Breast epithelium (tissue), 4 donors: ENCODE measurements at regions not wholly inside any gene's neighbourhood (a gene's known extent, or its start where the extent isn't known, plus 50 kb on each side); places are given as distances from the start of the nearest gene placed in this dataset.

ENCODE experiments used
- DNase-seq, 2 donors: peaks; one replicate each; pipeline ENCODE4 v3.0.0-alpha.2; 2019; ENCODE audit warnings: low spot score in 2 of 2
- H3K27ac ChIP-seq, 2 donors: fragments of 200-600 bp; sonication (generic) in 1 of 2; one replicate each; pipeline ENCODE4 v1.5.1; 2016 to 2019; ENCODE audit warnings: mild to moderate bottlenecking in 1 of 2
- H3K27me3 ChIP-seq, 2 donors: fragments of 200-600 bp; sonication (generic) in 1 of 2; one replicate each; pipeline versions ENCODE4 v1.5.1 to v1.6.0; 2017 to 2019; ENCODE audit warnings: control low read depth in 1 of 2, mild to moderate bottlenecking in 1 of 2
- H3K36me3 ChIP-seq: fragments of 200-600 bp; one replicate; pipeline ENCODE4 v1.5.1; 2019
- H3K4me1 ChIP-seq, 2 donors: fragments of 200-600 bp; sonication (generic); one replicate each; pipeline ENCODE4 v1.5.1; 2016 to 2019; ENCODE audit warnings: control low read depth in 1 of 2
- H3K4me3 ChIP-seq, 3 donors: fragments of 200-600 bp; sonication (generic); 1 replicate in 2 of 3; 2 replicates in 1 of 3; pipeline ENCODE4 v1.5.1; 2016 to 2019; ENCODE audit warnings: mild to moderate bottlenecking in 3 of 3, moderate library complexity in 2 of 3
- H3K9me3 ChIP-seq, 2 donors: fragments of 200-600 bp; sonication (generic) in 1 of 2; one replicate each; pipeline ENCODE4 v1.5.1; 2016 to 2019; ENCODE audit warnings: control low read depth in 1 of 2
- CTCF ChIP-seq, 3 donors: fragments of 450-650 bp; IDR thresholded peaks; one replicate each; pipeline ENCODE4 v1.5.1; 2016 to 2017; ENCODE audit warnings: antibody characterized with exemption in 3 of 3, mild to moderate bottlenecking in 3 of 3, moderate library complexity in 3 of 3
- POLR2A ChIP-seq: fragments of 450-650 bp; IDR thresholded peaks from one replicate; pipeline ENCODE4 v1.6.1; 2016; ENCODE audit warnings: antibody characterized with exemption, mild to moderate bottlenecking, moderate library complexity
- POLR2AphosphoS5 ChIP-seq, 3 donors: sonication (generic); formaldehyde crosslinking; IDR thresholded peaks; one replicate each; pipeline ENCODE4 v1.6.1; 2017; ENCODE audit warnings: antibody characterized with exemption in 3 of 3
- intact Hi-C: fragments of 100-400 bp; cut with DNase I; formaldehyde crosslinking; loops from one replicate; pipeline ENCODE4 v1.15.1; 2023; ENCODE audit warnings: low total_unique reads

GRCh38 chr5:141733198-141733597 is 51.2 kb upstream of the ARAP3 start:
- Histone ChIP-seq H3K27me3 (peaks cover 0 to 3% of the 10 kb centered on the region in 2 donors), H3K9me3 (no peaks in the 10 kb centered on the region), H3K27ac (no peak overlapping the region), H3K36me3 (no peaks in the 10 kb centered on the region), H3K4me3 (no peak overlapping the region), H3K4me1 (no peaks in the 10 kb centered on the region)
- intact Hi-C loops = no loop called here
- DNase-seq = no peak
- TF ChIP-seq POLR2A (no peak), POLR2AphosphoS5 (IDR thresholded peaks at IDR 0.05) (no peak), CTCF (IDR thresholded peaks at IDR 0.05) (no peak)

- intact Hi-C loops = no loop called here
Measured at GRCh38 chr5:141732417-141732816, 50.4 kb upstream of the ARAP3 start.

More at GRCh38 chr5:141732417-141732816, 50.4 kb upstream of the ARAP3 start:
- no peaks in the 10 kb centered on the region for H3K4me1 ChIP-seq
- H3K36me3 ChIP-seq = no peaks in the 10 kb centered on the region
- H3K27me3 ChIP-seq = no peaks in the 10 kb centered on the region
- H3K4me3 ChIP-seq = no peak overlapping the region
- no peak overlapping the region for H3K27ac ChIP-seq
- no peak for DNase-seq
- no peak for TF ChIP-seq POLR2AphosphoS5 (IDR thresholded peaks at IDR 0.05)
- TF ChIP-seq POLR2A = no peak
- no peak for TF ChIP-seq CTCF (IDR thresholded peaks at IDR 0.05)
- H3K9me3 ChIP-seq = no peaks in the 10 kb centered on the region
